H1 (cell line): ENCODE measurements at regions not wholly inside any gene's neighbourhood (a gene's known extent, or its start where the extent isn't known, plus 50 kb on each side); places are given as distances from the start of the nearest gene placed in this dataset.

Experiments used
- NANOG ChIP-seq: IDR thresholded peaks from 2 replicates; pipeline ENCODE4 v1.6.1; 2011; ENCODE audit warnings: low read length, low read depth, mild to moderate bottlenecking, inconsistent platforms; ENCODE audit not compliant: insufficient read depth, poor library complexity, severe bottlenecking
- TAF1 ChIP-seq: IDR thresholded peaks from 2 replicates; pipeline ENCODE4 v1.6.1; 2011; ENCODE audit warnings: mild to moderate bottlenecking, low read depth, low read length

DNA sequence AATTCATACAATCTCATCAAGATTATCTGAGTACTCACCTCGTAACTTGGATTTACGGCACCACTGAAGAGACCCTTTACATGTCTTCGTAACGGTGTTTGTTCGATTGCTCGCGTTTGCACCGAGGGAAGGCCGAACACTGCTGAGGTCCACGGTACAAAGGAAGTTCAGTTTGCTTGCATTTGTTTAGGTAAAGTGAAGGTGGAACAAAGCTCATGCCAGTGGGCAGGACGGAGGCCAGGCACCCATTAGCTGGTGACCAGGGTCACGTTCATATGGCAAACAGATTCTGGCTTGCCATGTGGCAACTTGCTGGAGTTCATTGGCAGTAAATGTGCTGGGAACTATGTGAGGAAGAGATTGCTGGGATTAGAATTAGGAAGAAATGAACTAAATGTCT is 164.8 kb downstream of the MACROH2A1 start (continued):
- TF ChIP-seq TAF1 (no peak), NANOG (no peak)
